Left ventricle myocardium inferior (tissue), 1 donor: ENCODE measurements at regions not wholly inside any gene's neighbourhood (a gene's known extent, or its start where the extent isn't known, plus 50 kb on each side); places are given as distances from the start of the nearest gene placed in this dataset.

ENCODE experiments used
- DNase-seq: peaks from one replicate; pipeline ENCODE4 v3.0.0-alpha.2; 2020
- H3K27ac ChIP-seq: fragments of 200-600 bp; replicated peaks from 2 replicates; pipeline ENCODE4 v1.8.0; 2021
- H3K27me3 ChIP-seq: fragments of 200-600 bp; 2 replicates; pipeline ENCODE4 v1.8.0; 2021; ENCODE audit warnings: low read depth
- H3K36me3 ChIP-seq: fragments of 200-600 bp; 2 replicates; pipeline ENCODE4 v1.8.0; 2021
- H3K4me1 ChIP-seq: fragments of 200-600 bp; 2 replicates; pipeline ENCODE4 v1.8.0; 2021
- H3K4me3 ChIP-seq: fragments of 200-600 bp; 2 replicates; pipeline ENCODE4 v1.8.0; 2021; ENCODE audit warnings: mild to moderate bottlenecking, moderate library complexity
- H3K9me3 ChIP-seq: fragments of 200-600 bp; replicated peaks from 2 replicates; pipeline ENCODE4 v1.8.0; 2021
- CTCF ChIP-seq: fragments of 200-600 bp; IDR thresholded peaks from 2 replicates; pipeline ENCODE4 v1.8.0; 2021; ENCODE audit warnings: antibody characterized with exemption, mild to moderate bottlenecking, borderline replicate concordance
- intact Hi-C: fragments of 100-400 bp; cut with micrococcal nuclease; formaldehyde crosslinking; loops from one replicate; pipeline ENCODE4 v1.11.0; 2022
- donor health status: DM: no; HTN: yes; CAD: no; lungs with severe emphysema.

GRCh38 chr18:59777636-59778035 is 80.4 kb upstream of the CCBE1 start:
- H3K4me1 ChIP-seq: no peaks in the 10 kb centered on the region
- H3K36me3 ChIP-seq: no peaks in the 10 kb centered on the region
- H3K27ac ChIP-seq: no peak overlapping the region
- no peak for DNase-seq
- peaks cover 8% of the 10 kb centered on the region for H3K9me3 ChIP-seq
- intact Hi-C loops: no loop called here
- H3K4me3 ChIP-seq: no peak overlapping the region
- no peak for TF ChIP-seq CTCF
- peaks cover 6% of the 10 kb centered on the region for H3K27me3 ChIP-seq

- no peak for TF ChIP-seq CTCF
- Histone ChIP-seq H3K27ac (no peak overlapping the region), H3K4me3 (no peak overlapping the region), H3K4me1 (no peaks in the 10 kb centered on the region), H3K9me3 (peaks cover 7% of the 10 kb centered on the region), H3K27me3 (peaks cover 30% of the 10 kb centered on the region), H3K36me3 (no peaks in the 10 kb centered on the region)
- intact Hi-C loops: no loop called here
- DNase-seq: no peak
Observed at GRCh38 chr18:59769129-59769865, 72.1 kb upstream of the CCBE1 start.

DNA sequence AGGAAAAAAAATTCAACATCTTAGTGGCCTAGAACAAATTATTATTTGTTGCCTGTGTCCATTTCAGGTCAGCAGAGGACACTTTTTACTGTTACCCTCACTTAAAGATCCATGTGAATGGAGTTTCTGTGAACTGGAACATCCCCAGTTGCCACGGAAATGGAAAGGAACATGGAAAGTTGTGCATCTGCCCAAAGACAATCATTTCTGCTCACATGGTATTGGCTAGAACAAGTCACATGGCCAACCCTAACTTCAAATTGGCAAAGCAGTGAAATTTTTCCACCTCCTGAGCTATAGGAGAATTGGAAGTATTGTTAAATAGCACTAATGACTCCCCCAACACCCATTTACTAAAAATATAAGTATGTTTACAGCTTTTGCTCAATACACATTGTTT is 71.2 kb upstream of the CCBE1 start:
- Histone ChIP-seq H3K4me1 (no peaks in the 10 kb centered on the region), H3K4me3 (no peak overlapping the region), H3K27me3 (peaks cover 30% of the 10 kb centered on the region), H3K9me3 (peaks cover 7% of the 10 kb centered on the region), H3K27ac (no peak overlapping the region), H3K36me3 (no peaks in the 10 kb centered on the region)
- no peak for TF ChIP-seq CTCF
- DNase-seq: no peak
- intact Hi-C loops: no loop called here

DNA sequence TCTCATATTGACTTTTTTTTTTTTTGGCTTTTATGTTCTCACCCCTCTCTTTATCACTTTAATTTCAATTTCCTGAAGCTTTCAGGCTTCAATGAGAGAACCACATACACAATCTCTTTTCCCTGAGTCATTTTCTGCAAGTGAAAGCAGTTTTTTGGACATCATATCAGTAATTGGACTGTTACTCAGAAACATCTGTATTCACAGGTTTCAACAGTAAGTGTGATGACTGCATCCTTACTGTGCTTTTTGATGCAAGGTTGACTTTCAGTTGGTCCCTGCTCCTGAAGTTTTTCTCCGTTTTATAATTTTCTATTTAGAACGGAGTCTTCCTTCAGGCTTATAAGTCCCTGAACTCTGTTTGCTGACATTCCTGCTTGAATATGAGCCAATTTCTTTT is 70.5 kb upstream of the CCBE1 start:
- Histone ChIP-seq H3K4me3 (no peak overlapping the region), H3K27ac (no peak overlapping the region), H3K9me3 (peaks cover 7% of the 10 kb centered on the region), H3K4me1 (no peaks in the 10 kb centered on the region), H3K36me3 (no peaks in the 10 kb centered on the region), H3K27me3 (peaks cover 30% of the 10 kb centered on the region)
- intact Hi-C loops: no loop called here
- no peak for TF ChIP-seq CTCF
- no peak for DNase-seq

GRCh38 chr18:59765343-59765742 is 68.1 kb upstream of the CCBE1 start:
- no peak overlapping the region for H3K4me3 ChIP-seq
- no peaks in the 10 kb centered on the region for H3K4me1 ChIP-seq
- intact Hi-C loops: no loop called here
- DNase-seq: no peak
- no peaks in the 10 kb centered on the region for H3K36me3 ChIP-seq
- H3K27ac ChIP-seq: no peak overlapping the region
- H3K9me3 ChIP-seq: peaks cover 7% of the 10 kb centered on the region
- no peak for TF ChIP-seq CTCF
- H3K27me3 ChIP-seq: peaks cover 15% of the 10 kb centered on the region
